Femur (tissue), 1 donor: ENCODE measurements at regions not wholly inside any gene's neighbourhood (a gene's known extent, or its start where the extent isn't known, plus 50 kb on each side); places are given as distances from the start of the nearest gene placed in this dataset.

Experiments used
- DNase-seq: peaks from one replicate; pipeline ENCODE4 v3.0.0-alpha.2; 2017

- DNase-seq: no peak
Measured at GRCh38 chr14:98564006-98564405, 708.0 kb downstream of the BCL11B start.

DNA sequence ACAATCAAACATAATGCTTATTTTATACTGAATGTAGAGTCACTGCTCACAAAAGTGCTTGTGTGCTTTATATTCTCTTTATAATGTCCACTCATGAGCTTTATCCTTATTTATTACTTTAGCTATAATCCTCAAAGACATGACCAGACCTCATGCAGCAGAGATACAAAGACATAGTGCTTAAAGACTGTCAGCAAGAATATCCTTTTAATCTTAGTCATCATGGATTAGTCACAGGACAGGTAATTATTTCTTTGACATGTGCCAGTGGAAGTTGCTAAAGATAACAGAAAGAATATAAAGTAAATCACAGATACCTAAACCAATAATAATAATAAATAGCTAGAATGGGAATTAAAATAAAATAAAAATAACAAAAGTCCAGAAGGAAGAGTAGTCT is 707.5 kb downstream of the BCL11B start:
- DNase-seq: no peak

- no peak for DNase-seq
Measured at GRCh38 chr14:98571104-98571503, 700.9 kb downstream of the BCL11B start.

- DNase-seq: no peak
Measured at GRCh38 chr14:98573082-98573481, 698.9 kb downstream of the BCL11B start.

- DNase-seq: no peak
Measured at GRCh38 chr14:98576463-98576862, 695.5 kb downstream of the BCL11B start.

GRCh38 chr14:98578204-98578603 is 693.8 kb downstream of the BCL11B start:
- DNase-seq: no peak

DNA sequence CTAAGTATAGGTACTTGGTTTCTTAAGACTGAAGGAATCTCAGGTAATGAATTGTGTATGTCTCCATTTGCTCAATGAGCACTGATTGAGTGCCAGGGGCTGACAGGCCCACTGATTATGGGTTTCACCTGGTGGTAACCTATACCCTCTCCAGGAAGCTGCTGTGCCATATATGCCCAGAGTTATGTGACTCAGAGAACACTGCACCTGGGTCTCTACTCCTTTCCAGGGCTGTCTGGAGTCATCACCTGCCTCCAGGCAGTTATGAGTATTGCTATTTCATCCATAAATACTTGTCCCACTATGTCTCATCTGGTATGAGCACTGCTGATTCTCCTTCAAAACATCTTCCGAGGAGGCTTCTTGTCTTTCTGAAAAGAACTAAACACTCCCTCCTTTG is 692.9 kb downstream of the BCL11B start:
- DNase-seq: no peak

GRCh38 chr14:98580131-98580678 is 691.8 kb downstream of the BCL11B start:
- DNase-seq: peak; percentile 21

- no peak for DNase-seq
Measured at GRCh38 chr14:98582276-98582675, 689.7 kb downstream of the BCL11B start.

GRCh38 chr14:98591161-98591560 is 680.8 kb downstream of the BCL11B start:
- no peak for DNase-seq

GRCh38 chr14:98592611-98593170 is 679.3 kb downstream of the BCL11B start:
- no peak for DNase-seq

GRCh38 chr14:98593361-98593761 is 678.6 kb downstream of the BCL11B start:
- DNase-seq: peak; percentile 26

DNA sequence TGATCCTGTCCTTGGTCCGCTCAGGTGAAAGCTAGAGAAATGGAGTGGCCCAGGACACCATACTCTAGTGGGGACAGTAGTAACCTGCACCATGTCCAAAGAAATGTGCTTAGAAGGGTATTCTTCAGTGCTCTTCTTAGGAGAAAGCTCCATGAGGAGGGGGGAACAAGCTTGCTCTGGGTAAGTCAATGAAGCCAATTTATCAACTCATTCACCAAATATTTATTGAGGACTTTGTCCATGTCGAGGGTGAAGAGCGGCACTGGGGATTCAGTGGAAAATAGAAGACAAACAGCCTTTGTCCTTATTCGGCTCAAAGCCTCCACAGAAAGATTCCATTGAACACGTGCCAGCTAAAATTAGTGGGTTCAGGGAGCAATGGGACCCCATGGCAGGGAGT is 677.8 kb downstream of the BCL11B start:
- DNase-seq: no peak

DNA sequence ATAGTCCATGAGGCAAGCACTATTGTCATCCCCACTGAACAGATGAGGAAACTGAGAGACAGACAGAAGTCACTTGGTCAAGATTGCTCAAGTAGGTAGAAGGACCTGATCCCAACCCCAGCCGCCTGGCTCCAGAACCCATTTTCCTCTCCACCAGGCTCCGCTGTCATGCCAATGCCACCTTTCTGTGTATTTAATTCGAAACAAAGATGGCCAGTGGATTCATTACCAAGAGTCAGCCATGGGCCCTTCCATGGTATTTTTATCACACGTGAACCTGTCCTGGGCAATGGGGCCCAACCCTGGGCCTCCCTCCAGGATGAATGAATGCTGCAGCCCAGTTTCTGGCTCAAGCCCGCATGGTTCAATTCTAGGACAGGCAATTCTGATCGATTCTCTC is 673.4 kb downstream of the BCL11B start:
- no peak for DNase-seq

- no peak for DNase-seq
Measured at GRCh38 chr14:98599082-98599481, 672.9 kb downstream of the BCL11B start.

DNA sequence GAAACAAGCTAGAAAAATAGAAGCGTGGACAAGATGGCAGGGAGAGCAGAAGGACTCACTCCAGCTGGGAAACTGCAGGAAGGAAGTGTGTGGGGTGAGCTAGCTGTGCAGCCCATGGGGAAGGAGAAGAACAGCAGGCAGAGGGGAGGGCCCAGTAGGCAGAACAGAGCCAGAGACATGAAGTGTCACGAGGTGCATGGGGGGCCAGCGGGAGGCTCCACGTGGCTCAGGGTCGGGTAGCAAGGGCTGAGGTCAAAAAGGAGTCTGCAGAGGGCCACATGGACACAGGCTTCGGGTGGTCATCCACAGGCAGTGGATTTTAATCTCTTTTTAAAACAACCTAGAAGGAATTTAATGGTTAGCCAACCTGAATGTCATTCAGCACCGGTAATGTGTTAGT is 669.0 kb downstream of the BCL11B start:
- DNase-seq: no peak

DNA sequence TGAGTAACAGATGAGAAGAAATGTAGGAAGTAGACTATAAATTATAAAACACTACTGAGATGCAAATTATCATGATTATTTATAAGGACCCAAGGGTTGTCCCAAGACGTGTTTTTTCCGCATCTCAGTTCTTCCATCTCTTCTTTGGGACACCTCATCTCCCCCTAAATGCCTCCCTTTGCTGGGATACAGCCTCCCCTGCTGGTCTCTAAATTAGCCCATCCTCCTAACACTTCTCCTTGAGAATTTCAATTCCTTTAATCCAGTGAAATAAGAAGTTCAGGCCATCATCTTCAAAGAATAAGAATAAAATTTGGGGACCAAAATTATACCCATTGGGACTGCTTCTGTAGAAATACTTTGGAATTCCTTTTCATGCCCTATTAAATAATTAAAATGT is 667.0 kb downstream of the BCL11B start:
- DNase-seq: no peak

- DNase-seq: no peak
Measured at GRCh38 chr14:98606041-98606640, 665.9 kb downstream of the BCL11B start.

DNA sequence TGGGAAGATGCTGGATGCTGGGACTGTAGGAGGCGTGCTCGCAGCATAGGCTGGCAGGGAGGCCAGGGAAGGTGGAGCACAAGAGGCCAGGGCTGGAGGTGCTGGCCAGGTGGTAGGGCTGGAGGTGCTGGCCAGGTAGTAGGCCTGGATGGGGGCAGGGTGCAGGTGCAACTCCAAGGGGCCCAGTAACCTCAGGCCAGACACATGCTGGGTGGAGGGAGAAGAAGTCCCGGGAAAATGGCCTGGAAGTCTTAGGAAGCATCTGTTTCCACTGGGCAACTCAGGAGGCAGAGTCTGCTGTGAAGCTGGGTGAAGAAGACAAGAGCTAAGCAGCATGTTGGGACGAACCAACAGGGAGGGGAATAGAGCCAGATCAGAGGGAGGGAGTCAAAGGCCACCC is 665.2 kb downstream of the BCL11B start:
- DNase-seq: no peak

DNA sequence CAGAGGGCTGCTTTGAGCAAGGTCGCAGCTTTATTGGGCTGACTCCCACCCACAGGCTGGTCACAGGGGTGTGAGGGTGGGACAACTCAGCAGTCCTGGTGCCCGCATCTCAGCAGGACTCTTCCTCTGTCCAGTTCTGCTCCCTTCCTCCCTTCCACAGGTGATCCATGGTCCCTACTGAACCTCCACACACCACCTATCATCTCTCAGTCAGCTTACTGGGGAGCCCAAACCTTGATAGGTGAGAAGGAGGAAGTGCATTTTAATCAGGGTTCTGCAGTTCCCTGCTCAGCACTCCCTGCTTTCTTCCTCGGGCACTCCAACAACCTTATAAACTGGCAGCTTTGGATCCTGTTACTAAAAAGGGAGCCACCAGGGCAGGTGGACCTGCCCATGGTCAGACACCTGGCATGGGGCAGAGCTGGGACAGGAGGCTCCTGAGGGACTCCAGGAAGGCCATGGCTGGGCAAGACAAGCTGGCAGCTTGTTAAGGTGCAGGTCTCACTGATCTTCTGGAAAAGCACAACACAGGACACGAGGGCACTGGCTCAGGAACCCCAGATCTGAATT is 664.6 kb downstream of the BCL11B start:
- DNase-seq: no peak

DNA sequence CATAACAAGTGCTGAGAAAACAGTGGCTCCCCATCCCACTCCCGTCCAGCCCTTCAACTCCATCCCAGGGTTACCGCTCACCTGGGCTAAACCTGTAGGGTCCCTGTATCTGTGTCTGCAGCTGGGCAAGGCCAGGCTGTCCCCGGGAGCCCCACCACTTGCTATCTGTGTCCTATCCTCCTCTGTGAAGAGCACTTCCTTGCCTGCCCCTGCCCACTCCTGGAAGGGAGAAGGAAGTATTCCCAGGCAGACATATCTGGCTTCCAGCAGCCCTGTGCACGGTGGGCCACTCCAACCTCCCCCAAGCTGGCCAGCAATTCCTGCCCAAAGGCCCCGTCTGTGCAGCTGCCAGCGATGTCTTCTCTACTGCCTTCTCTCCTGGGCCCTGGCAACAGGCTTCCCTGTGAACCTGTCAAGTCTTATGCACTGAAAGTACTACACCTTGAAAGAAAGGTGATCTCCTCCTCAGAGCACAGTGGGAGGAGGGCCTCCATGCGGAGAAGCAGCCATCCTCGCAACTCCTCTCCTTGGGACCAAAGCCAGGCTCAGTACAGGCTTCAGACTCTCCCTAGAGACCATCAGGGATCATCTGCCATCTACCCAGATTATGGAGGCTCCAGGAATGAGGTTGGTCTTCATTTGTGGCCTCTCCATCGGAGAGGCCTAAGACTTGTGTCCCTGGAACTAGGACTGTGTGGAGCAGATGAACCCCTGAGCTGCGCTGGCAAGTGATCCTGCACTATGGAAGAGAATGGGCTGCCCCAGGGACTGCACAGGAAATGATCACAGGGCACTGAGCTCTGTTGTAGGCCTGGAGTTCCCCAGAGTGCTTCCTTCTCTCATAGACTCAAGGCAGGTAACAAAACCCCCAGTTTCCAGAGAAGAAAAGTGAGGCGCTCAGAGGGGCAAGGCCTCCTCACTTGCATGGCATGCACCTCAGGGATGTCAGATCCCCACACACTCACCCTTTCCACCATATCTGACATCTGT is 663.6 kb downstream of the BCL11B start:
- DNase-seq: no peak

DNA sequence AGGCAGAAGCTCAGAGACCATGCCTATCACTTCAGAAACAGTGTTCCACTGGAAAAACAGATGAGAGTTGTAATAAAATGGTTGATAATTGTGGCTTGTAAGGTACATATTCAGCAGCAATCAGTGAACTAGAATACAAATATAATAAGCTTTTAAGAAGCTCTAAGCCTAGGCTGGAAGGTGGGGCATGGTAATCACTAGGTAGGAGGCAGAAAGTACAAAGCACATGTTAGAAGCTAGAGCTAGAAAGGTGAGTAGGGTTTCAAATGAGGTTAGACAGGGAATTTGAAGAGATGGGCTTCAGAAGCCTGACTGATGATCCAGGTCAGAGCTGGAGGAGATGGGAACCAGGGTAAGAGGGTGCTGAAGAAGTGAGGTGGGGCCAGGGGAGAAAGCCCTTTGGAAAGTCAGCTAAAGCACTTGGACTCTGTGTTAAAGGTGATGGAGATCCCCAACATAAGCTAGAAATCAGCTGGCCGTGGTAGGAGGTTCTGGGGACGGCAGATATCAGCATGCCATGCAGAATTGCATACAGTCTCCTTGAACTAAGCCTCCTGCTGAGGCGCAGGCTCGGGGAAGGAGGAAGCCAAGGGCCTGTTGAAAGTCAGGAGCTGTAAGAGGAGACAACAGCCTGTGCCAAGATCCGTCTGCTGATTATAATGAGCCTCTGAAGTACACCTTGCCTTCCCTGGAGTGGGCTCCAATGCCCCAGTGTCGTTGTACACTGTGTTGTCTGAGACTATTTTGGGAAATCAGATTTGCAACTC is 659.4 kb downstream of the BCL11B start:
- no peak for DNase-seq

- no peak for DNase-seq
Measured at GRCh38 chr14:98614741-98615140, 657.3 kb downstream of the BCL11B start.
